ENCODE measurements at regions not wholly inside any gene's neighbourhood (a gene's known extent, or its start where the extent isn't known, plus 50 kb on each side); places are given as distances from the start of the nearest gene placed in this dataset.
A peak's percentile ranks its signal among the peaks of the same experiment; 100 is the strongest.
"Not testable (repeated sequence)": the region's sequence is repeated elsewhere in the genome, so short reads cannot be mapped to it uniquely, and the experiment has no call there.

DNA sequence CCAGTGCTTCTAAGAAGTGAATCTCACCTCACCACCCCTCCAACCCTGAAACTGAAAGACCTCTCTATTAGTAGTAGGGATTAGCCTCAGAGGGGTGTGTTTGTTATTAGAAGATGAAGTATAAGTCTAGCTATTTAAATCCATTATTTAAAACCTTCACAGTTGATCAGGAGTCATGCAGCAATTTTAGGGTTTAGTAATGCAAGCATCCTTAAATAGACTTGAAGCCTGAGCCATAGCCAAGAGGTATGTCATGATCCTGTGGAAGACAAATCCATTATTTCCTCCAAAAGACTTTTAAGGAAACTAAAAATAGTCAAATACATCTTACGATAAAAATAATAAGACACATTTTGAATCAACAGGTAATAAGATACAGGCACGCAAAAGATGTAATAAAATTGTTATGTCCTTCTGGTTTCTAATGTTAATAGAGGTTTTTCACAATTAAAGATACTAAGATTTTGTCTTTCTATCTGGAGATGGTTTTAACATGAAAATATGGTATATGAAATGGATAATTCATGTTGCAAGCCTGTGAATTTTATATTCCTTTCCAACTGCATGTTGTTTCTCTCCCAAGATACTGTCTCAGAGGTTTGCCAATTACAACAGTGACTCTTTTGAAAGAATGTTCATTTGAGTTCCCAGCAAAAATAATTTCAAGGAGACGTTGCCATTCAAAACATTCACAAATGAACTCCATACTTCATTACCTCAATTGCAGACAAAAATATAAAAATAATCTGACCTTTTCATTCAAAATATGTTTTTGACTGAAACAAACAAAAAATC lies 68.0 kb downstream of the LUZP4 start:
- Mint-ChIP-seq H3K27ac (no peak overlapping the region), H3K4me1 (ENCODE audit: low read depth) (peaks cover 8% of the 10 kb centered on the region), H3K9me3 (ENCODE audit: low read depth) (peaks cover 3% of the 10 kb centered on the region), H3K36me3 (ENCODE audit: insufficient read depth) (no peaks in the 10 kb centered on the region), H3K4me3 (ENCODE audit: low read depth) (no peak overlapping the region), H3K27me3 (no peaks in the 10 kb centered on the region)
- TF ChIP-seq, protein P1, sequence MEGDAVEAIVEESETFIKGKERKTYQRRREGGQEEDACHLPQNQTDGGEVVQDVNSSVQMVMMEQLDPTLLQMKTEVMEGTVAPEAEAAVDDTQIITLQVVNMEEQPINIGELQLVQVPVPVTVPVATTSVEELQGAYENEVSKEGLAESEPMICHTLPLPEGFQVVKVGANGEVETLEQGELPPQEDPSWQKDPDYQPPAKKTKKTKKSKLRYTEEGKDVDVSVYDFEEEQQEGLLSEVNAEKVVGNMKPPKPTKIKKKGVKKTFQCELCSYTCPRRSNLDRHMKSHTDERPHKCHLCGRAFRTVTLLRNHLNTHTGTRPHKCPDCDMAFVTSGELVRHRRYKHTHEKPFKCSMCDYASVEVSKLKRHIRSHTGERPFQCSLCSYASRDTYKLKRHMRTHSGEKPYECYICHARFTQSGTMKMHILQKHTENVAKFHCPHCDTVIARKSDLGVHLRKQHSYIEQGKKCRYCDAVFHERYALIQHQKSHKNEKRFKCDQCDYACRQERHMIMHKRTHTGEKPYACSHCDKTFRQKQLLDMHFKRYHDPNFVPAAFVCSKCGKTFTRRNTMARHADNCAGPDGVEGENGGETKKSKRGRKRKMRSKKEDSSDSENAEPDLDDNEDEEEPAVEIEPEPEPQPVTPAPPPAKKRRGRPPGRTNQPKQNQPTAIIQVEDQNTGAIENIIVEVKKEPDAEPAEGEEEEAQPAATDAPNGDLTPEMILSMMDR (IDR thresholded peaks at IDR 0.05; ENCODE audit: unreplicated experiment), result no peak
- no peak for DNase-seq (ENCODE audit: low spot score, unreplicated experiment)

DNA sequence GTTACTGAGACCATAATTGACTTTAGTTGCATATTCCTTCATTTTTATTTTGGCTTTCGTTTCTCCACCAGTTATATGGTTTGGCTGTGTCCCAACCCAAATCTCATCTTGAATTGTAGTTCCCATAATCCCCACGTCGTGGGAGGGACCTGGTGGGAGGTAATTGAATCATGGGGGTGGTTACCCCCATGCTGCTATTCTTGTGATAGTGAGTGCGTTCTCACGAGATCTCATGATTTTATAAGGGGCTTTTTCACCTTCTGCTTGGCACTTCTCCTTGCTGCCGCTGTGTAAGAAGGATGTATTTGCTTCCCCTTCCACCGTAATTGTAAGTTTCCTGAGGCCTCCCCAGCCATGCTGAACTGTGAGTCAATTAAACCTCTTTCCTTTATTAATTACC lies 70.0 kb downstream of the LUZP4 start:
- H3K36me3 Mint-ChIP-seq (ENCODE audit: insufficient read depth); H3K27ac Mint-ChIP-seq; DNase-seq (ENCODE audit: low spot score, unreplicated experiment); H3K27me3 Mint-ChIP-seq; H3K4me3 Mint-ChIP-seq (ENCODE audit: low read depth); H3K9me3 Mint-ChIP-seq (ENCODE audit: low read depth): not testable (repeated sequence)
- H3K4me1 Mint-ChIP-seq (ENCODE audit: low read depth), result peaks cover 12% of the 10 kb centered on the region

DNA sequence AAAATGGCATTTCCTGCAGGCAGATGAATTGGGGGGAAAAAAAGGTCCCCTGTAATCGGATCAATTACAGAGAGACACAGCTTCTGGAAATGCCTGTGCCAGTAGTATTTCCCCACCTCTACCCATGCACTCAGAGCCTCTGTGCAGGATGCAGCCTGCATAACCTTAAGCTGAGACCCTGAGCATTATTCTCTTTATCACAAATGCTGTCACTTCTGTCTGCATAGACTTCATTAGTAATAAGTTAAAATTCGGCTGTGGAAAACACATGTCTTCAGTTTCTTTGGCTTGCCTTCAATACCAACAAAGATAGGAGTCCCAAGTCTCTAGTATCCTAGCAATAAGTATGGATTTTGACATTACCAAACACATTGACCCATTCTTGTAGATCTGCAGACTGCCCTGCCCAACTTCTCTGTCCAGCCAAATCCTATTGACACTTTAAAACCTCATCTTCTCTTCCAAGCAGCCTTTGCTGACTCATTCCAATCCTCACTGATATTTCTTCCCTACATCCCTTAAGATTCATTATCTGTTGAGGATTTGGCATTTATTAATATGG lies 70.8 kb downstream of the LUZP4 start:
- H3K9me3 Mint-ChIP-seq (ENCODE audit: low read depth), result peaks cover 3% of the 10 kb centered on the region
- no peak overlapping the region for H3K4me3 Mint-ChIP-seq (ENCODE audit: low read depth)
- peaks cover 16% of the 10 kb centered on the region for H3K4me1 Mint-ChIP-seq (ENCODE audit: low read depth)
- TF ChIP-seq, protein P1 (IDR thresholded peaks at IDR 0.05; ENCODE audit: unreplicated experiment), result no peak
- no peak overlapping the region for H3K27ac Mint-ChIP-seq
- H3K36me3 Mint-ChIP-seq (ENCODE audit: insufficient read depth), result no peaks in the 10 kb centered on the region
- H3K27me3 Mint-ChIP-seq, result no peaks in the 10 kb centered on the region
- no peak for DNase-seq (ENCODE audit: low spot score, unreplicated experiment)

DNA sequence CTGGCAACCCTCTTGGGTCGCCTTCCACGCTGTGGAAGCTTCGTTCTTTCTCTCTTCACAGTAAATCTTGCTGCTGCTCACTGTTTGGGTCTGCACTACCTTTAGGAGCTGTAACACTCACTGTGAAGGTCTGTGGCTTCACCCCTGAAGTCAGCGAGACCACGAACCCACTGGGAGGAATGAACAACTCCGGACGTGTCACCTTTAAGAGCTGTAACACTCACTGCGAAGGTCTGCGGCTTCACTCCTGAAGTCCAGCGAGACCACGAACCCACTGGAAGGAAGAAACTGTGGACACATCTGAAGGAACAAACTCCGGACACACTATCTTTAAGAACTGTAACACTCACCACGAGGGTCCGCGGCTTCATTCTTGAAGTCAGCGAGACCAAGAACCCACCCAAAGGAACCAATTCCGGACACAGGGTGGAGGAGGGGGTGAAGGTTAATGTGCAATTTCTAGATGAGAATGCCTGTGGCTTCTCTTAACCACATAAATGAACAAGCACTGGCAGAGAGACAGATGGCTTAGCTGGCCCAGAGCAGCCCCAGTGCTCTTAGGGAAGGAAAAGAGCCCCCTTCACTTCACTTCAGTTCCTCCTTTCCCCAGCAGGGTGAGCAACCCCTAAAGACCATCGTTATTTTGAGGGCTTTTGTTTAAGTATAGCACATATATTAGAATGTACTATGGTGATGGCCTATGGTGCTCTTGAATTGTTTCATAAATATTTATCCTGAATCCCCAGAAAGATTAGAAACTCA lies 73.0 kb downstream of the LUZP4 start:
- no peak overlapping the region for H3K27ac Mint-ChIP-seq
- TF ChIP-seq, protein P1 (IDR thresholded peaks at IDR 0.05; ENCODE audit: unreplicated experiment), result peak; percentile 37
- H3K4me3 Mint-ChIP-seq (ENCODE audit: low read depth), result no peak overlapping the region
- no peak for DNase-seq (ENCODE audit: low spot score, unreplicated experiment)
- no peaks in the 10 kb centered on the region for H3K36me3 Mint-ChIP-seq (ENCODE audit: insufficient read depth)
- no peaks in the 10 kb centered on the region for H3K27me3 Mint-ChIP-seq
- peaks cover 3% of the 10 kb centered on the region for H3K9me3 Mint-ChIP-seq (ENCODE audit: low read depth)
- H3K4me1 Mint-ChIP-seq (ENCODE audit: low read depth), result peaks cover 20% of the 10 kb centered on the region

DNA sequence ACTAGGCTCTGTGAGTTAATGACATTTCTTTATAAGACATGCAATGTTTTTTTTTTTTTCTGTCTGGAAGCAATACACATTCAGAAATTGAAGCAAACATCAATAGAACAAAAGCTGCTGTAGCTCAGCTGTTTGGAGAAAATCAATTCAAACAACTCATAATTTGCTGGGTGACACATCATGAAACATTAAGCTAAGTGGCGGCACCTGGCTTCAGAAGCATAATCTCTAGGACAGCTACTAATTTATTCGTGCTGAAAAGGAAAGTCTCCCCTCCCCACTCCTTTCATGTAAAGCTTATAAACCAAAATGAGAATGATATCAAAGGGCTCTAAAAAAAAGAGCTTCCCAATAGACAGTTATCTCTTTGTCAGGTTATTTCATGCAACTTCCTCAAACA lies 73.9 kb downstream of the LUZP4 start:
- no peaks in the 10 kb centered on the region for H3K36me3 Mint-ChIP-seq (ENCODE audit: insufficient read depth)
- H3K9me3 Mint-ChIP-seq (ENCODE audit: low read depth), result peaks cover 3% of the 10 kb centered on the region
- H3K27me3 Mint-ChIP-seq, result no peaks in the 10 kb centered on the region
- H3K27ac Mint-ChIP-seq, result no peak overlapping the region
- no peak overlapping the region for H3K4me3 Mint-ChIP-seq (ENCODE audit: low read depth)
- DNase-seq (ENCODE audit: low spot score, unreplicated experiment), result no peak
- peaks cover 20% of the 10 kb centered on the region for H3K4me1 Mint-ChIP-seq (ENCODE audit: low read depth)
- TF ChIP-seq, protein P1 (IDR thresholded peaks at IDR 0.05; ENCODE audit: unreplicated experiment), result no peak
